Liver (tissue), 7 donors: ENCODE measurements at regions not wholly inside any gene's neighbourhood (a gene's known extent, or its start where the extent isn't known, plus 50 kb on each side); places are given as distances from the start of the nearest gene placed in this dataset.

Experiments
- DNase-seq: peaks from one replicate; pipeline ENCODE4 v3.0.0-alpha.2; 2017; ENCODE audit warnings: low spot score
- H3K27ac ChIP-seq, 2 donors: one replicate each; pipeline ENCODE4 v1.7.0; 2013; ENCODE audit warnings: inconsistent platforms in 2 of 2, low read length in 2 of 2, control low read depth in 1 of 2, low read depth in 1 of 2, mild to moderate bottlenecking in 1 of 2
- H3K27me3 ChIP-seq, 4 donors: one replicate each; pipeline versions ENCODE4 v1.6.1 to v1.7.0; 2013; ENCODE audit warnings: low read length in 3 of 4, inconsistent platforms in 1 of 4, mild to moderate bottlenecking in 1 of 4, moderate library complexity in 1 of 4; ENCODE audit not compliant: control insufficient read depth in 4 of 4, insufficient read depth in 4 of 4
- H3K36me3 ChIP-seq, 4 donors: one replicate each; pipeline versions ENCODE4 v1.6.1 to v1.7.0; 2013; ENCODE audit warnings: low read length in 3 of 4, mild to moderate bottlenecking in 3 of 4, low read depth in 1 of 4, moderate library complexity in 1 of 4; ENCODE audit not compliant: control insufficient read depth in 4 of 4, insufficient read depth in 3 of 4
- H3K4me1 ChIP-seq, 4 donors: one replicate each; pipeline versions ENCODE4 v1.6.1 to v1.7.0; 2013; ENCODE audit warnings: low read length in 3 of 4, mild to moderate bottlenecking in 3 of 4, moderate library complexity in 1 of 4; ENCODE audit not compliant: control insufficient read depth in 4 of 4, insufficient read depth in 4 of 4
- H3K4me3 ChIP-seq, 3 donors: one replicate each; pipeline versions ENCODE4 v1.6.1 to v1.7.0; 2013; ENCODE audit warnings: low read length in 3 of 3, control low read depth in 1 of 3, low read depth in 1 of 3, mild to moderate bottlenecking in 1 of 3
- H3K9ac ChIP-seq, 2 donors: one replicate each; pipeline ENCODE4 v1.7.0; 2013; ENCODE audit warnings: low read length in 2 of 2, mild to moderate bottlenecking in 2 of 2, moderate library complexity in 2 of 2, control low read depth in 1 of 2, low read depth in 1 of 2
- H3K9me3 ChIP-seq, 4 donors: one replicate each; pipeline versions ENCODE4 v1.6.1 to v1.7.0; 2013; ENCODE audit warnings: low read length in 3 of 4; ENCODE audit not compliant: control insufficient read depth in 4 of 4
- EGR1 ChIP-seq, 2 donors: IDR thresholded peaks; 2 replicates each; pipeline ENCODE4 v1.6.1; 2016 to 2018; ENCODE audit warnings: antibody characterized with exemption in 2 of 2, low read depth in 2 of 2
- FOXA1 ChIP-seq: IDR thresholded peaks from 2 replicates; pipeline ENCODE4 v1.6.1; 2016; ENCODE audit warnings: antibody characterized with exemption
- GABPA ChIP-seq, 2 donors: IDR thresholded peaks in 1 of 2; conservative IDR thresholded peaks in 1 of 2; 2 replicates each; pipeline ENCODE4 v1.6.1; 2016; ENCODE audit warnings: antibody characterized with exemption in 2 of 2, mild to moderate bottlenecking in 1 of 2, moderate library complexity in 1 of 2
- HNF4A ChIP-seq, 2 donors: conservative IDR thresholded peaks; 2 replicates each; pipeline ENCODE4 v1.6.1; 2016; ENCODE audit warnings: antibody characterized with exemption in 2 of 2, mild to moderate bottlenecking in 2 of 2
- HNF4G ChIP-seq: IDR thresholded peaks from 2 replicates; pipeline ENCODE4 v1.6.1; 2016; ENCODE audit warnings: antibody characterized with exemption
- JUND ChIP-seq, 2 donors: IDR thresholded peaks; 2 replicates each; pipeline ENCODE4 v1.6.1; 2016; ENCODE audit warnings: antibody characterized with exemption in 2 of 2
- NR2F2 ChIP-seq: IDR thresholded peaks from 2 replicates; pipeline ENCODE4 v1.6.1; 2016; ENCODE audit warnings: antibody characterized with exemption
- REST ChIP-seq: IDR thresholded peaks from 2 replicates; pipeline ENCODE4 v1.6.1; 2016; ENCODE audit warnings: antibody characterized with exemption, mild to moderate bottlenecking
- RXRA ChIP-seq, 2 donors: IDR thresholded peaks; 2 replicates each; pipeline ENCODE4 v1.6.1; 2017 to 2018; ENCODE audit warnings: antibody characterized with exemption in 2 of 2, mild to moderate bottlenecking in 1 of 2
- TAF1 ChIP-seq: conservative IDR thresholded peaks from 2 replicates; pipeline ENCODE4 v1.6.1; 2016; ENCODE audit warnings: antibody characterized with exemption, mild to moderate bottlenecking
- YY1 ChIP-seq: IDR thresholded peaks from 2 replicates; pipeline ENCODE4 v1.6.1; 2016; ENCODE audit warnings: antibody characterized with exemption, mild to moderate bottlenecking
- ZBTB33 ChIP-seq: IDR thresholded peaks from 2 replicates; pipeline ENCODE4 v1.6.1; 2016; ENCODE audit warnings: antibody characterized with exemption
- WGBS: extraction: QIAGEN DNeasy Blood & Tissue Kit; methylation state at CpG from one replicate; pipeline ENCODE4 v1.1.7; 2013; 5-methylcytosine and 5-hydroxymethylcytosine counted together
- donor health status: healthy.
- donor health status: healthy.
- donor health status: healthy.
- donor health status: healthy.

- TF ChIP-seq REST (no peak), NR2F2 (no peak), ZBTB33 (no peak), HNF4G (no peak)
Observed at GRCh38 chr3:157595259-157595658, 92.0 kb upstream of the VEPH1 start (continued).

- Histone ChIP-seq H3K36me3 (no peaks in the 10 kb centered on the region), H3K4me1 (no peaks in the 10 kb centered on the region), H3K9ac (no peak overlapping the region), H3K27me3 (no peaks in the 10 kb centered on the region), H3K9me3 (no peaks in the 10 kb centered on the region), H3K4me3 (no peak overlapping the region), H3K27ac (no peak overlapping the region)
- TF ChIP-seq TAF1 (no peak), NR2F2 (no peak)
- WGBS: 77% methylated on average over 4 of the region's 4 CpGs
- DNase-seq: no peak
Observed at GRCh38 chr3:157594413-157594812, 91.2 kb upstream of the VEPH1 start.

GRCh38 chr3:157592769-157593168, 89.6 kb upstream of the VEPH1 start:
- Histone ChIP-seq H3K9ac (no peak overlapping the region), H3K27me3 (no peaks in the 10 kb centered on the region), H3K27ac (no peak overlapping the region), H3K36me3 (no peaks in the 10 kb centered on the region), H3K9me3 (no peaks in the 10 kb centered on the region), H3K4me1 (no peaks in the 10 kb centered on the region), H3K4me3 (no peak overlapping the region)
- WGBS: 86% methylated on average over 6 of the region's 6 CpGs
- DNase-seq: no peak
- TF ChIP-seq FOXA1 (no peak), YY1 (no peak), NR2F2 (no peak), EGR1 (IDR thresholded peaks at IDR 0.05; ENCODE audit: low read depth in 2 of 2) (no peak), JUND (IDR thresholded peaks at IDR 0.05) (no peak), HNF4G (no peak), TAF1 (no peak)

- 32% methylated on average over 1 of the region's 1 CpG for WGBS
- DNase-seq: no peak
- Histone ChIP-seq H3K27me3 (no peaks in the 10 kb centered on the region), H3K9me3 (no peaks in the 10 kb centered on the region), H3K27ac (no peak overlapping the region), H3K9ac (no peak overlapping the region), H3K4me3 (no peak overlapping the region), H3K36me3 (no peaks in the 10 kb centered on the region), H3K4me1 (no peaks in the 10 kb centered on the region)
- TF ChIP-seq HNF4A (conservative IDR thresholded peaks at IDR 0.05): no peak
- TF ChIP-seq YY1: no peak
- no peak for TF ChIP-seq GABPA (IDR thresholded peaks at IDR 0.05 in 1 of 2, conservative IDR thresholded peaks at IDR 0.05 in 1 of 2)
- no peak for TF ChIP-seq HNF4G
- TF ChIP-seq TAF1: no peak
- no peak for TF ChIP-seq RXRA (IDR thresholded peaks at IDR 0.05)
Observed at GRCh38 chr3:157590273-157590672, 87.1 kb upstream of the VEPH1 start.
